PC-3 (cell line): ENCODE measurements at regions not wholly inside any gene's neighbourhood (a gene's known extent, or its start where the extent isn't known, plus 50 kb on each side); places are given as distances from the start of the nearest gene placed in this dataset.

ENCODE experiments used
- ATAC-seq: fragments of 200-7000 bp; cut with Tn5 transposase; 2 replicates; pipeline ENCODE4 v1.9.1; 2020; ENCODE audit warnings: mild to moderate bottlenecking, moderate library complexity
- BruUV-seq: library from RNA; stranded (reverse); fragments of 400-500 nt; replicated peaks from 2 replicates; lab custom pipeline; 2021; lab: Mats Ljungman, UMichigan
- CTCF ChIA-PET: fragments of 300-600 bp; sonication (Branson Sonifier 250); formaldehyde crosslinking; loops from one replicate; lab custom pipeline; 2022; ENCODE audit warnings: antibody characterized with exemption; lab: Charles Lee
- POLR2A ChIA-PET: fragments of 300-600 bp; sonication (Branson Sonifier 250); formaldehyde crosslinking; loops from one replicate; lab custom pipeline; 2022; ENCODE audit warnings: antibody characterized with exemption; ENCODE audit not compliant: unreplicated experiment; lab: Charles Lee
- DNase-seq: peaks from one replicate; pipeline ENCODE4 v3.0.0-alpha.2; 2015
- H2AFZ ChIP-seq: fragments of 300-600 bp; sonication (generic); 2 replicates; pipeline ENCODE4 v1.6.0; 2016; ENCODE audit warnings: antibody characterized with exemption, low read length
- H3F3A ChIP-seq: fragments of 300-600 bp; sonication (generic); one replicate; pipeline ENCODE4 v1.6.0; 2017; ENCODE audit warnings: antibody characterized with exemption, low read length, control low read depth, mild to moderate bottlenecking; ENCODE audit not compliant: unreplicated experiment
- H3K27ac ChIP-seq: fragments of 300-600 bp; sonication (generic); 2 replicates; pipeline ENCODE4 v1.5.1; 2016; ENCODE audit warnings: mild to moderate bottlenecking, low read length
- H3K27me3 ChIP-seq: fragments of 300-600 bp; sonication (generic); 2 replicates; pipeline ENCODE4 v1.6.1; 2016; ENCODE audit warnings: low read length, mixed read lengths
- H3K36me3 ChIP-seq: fragments of 300-600 bp; sonication (generic); 2 replicates; pipeline ENCODE4 v1.6.1; 2016; ENCODE audit warnings: low read depth, mixed run types, low read length, mixed read lengths
- H3K4me1 ChIP-seq: fragments of 300-600 bp; sonication (generic); 2 replicates; pipeline ENCODE4 v1.5.1; 2016; ENCODE audit warnings: low read length; ENCODE audit not compliant: insufficient read depth
- H3K4me2 ChIP-seq: fragments of 300-600 bp; sonication (generic); 2 replicates; pipeline ENCODE4 v1.6.0; 2016; ENCODE audit warnings: low read length
- H3K4me3 ChIP-seq: fragments of 300-600 bp; sonication (generic); 2 replicates; pipeline ENCODE4 v1.5.1; 2016; ENCODE audit warnings: mild to moderate bottlenecking, low read length, mixed read lengths
- H3K79me2 ChIP-seq: fragments of 300-600 bp; sonication (generic); 2 replicates; pipeline ENCODE4 v1.6.1; 2017; ENCODE audit warnings: low read length, mixed read lengths
- H3K9ac ChIP-seq: fragments of 300-600 bp; sonication (generic); 2 replicates; pipeline ENCODE4 v1.6.0; 2016; ENCODE audit warnings: mild to moderate bottlenecking, low read length
- H3K9me2 ChIP-seq: fragments of 300-600 bp; sonication (generic); replicated peaks from 2 replicates; pipeline ENCODE4 v1.6.1; 2016; ENCODE audit warnings: mixed run types, low read length, mixed read lengths
- H3K9me3 ChIP-seq: fragments of 300-600 bp; sonication (generic); 2 replicates; pipeline ENCODE4 v1.6.1; 2016; ENCODE audit warnings: low read length, mixed read lengths
- H4K20me1 ChIP-seq: fragments of 300-600 bp; sonication (generic); 2 replicates; pipeline ENCODE4 v1.6.1; 2016; ENCODE audit warnings: low read length, mixed read lengths
- CTCF ChIP-seq: fragments of 300-600 bp; sonication (generic); conservative IDR thresholded peaks from 2 replicates; pipeline ENCODE4 v1.5.1; 2017; ENCODE audit warnings: antibody characterized with exemption, low read depth, mild to moderate bottlenecking, low read length
- EZH2 ChIP-seq: fragments of 300-600 bp; sonication (generic); IDR thresholded peaks from one replicate; pipeline ENCODE4 v1.6.1; 2017; ENCODE audit warnings: antibody characterized with exemption, mild to moderate bottlenecking, low read length; ENCODE audit not compliant: unreplicated experiment
- EZH2phosphoT487 ChIP-seq: fragments of 300-600 bp; sonication (generic); IDR thresholded peaks from 2 replicates; pipeline ENCODE4 v1.6.1; 2018; ENCODE audit warnings: mild to moderate bottlenecking, antibody characterized with exemption, low read length, borderline replicate concordance
- intact Hi-C: fragments of 100-400 bp; cut with micrococcal nuclease; formaldehyde crosslinking; loops from 2 replicates; pipeline ENCODE4 v1.9.0; 2023

GRCh38 chr17:22462461-22462860 is 770.1 kb downstream of the KCNJ18 start:
- CTCF ChIA-PET = no interaction called here
- H3K9ac ChIP-seq = no peak overlapping the region
- H3K4me3 ChIP-seq = no peak overlapping the region
- H3F3A ChIP-seq = no peaks in the 10 kb centered on the region
- no peaks in the 10 kb centered on the region for H3K36me3 ChIP-seq
- no peak overlapping the region for H3K27ac ChIP-seq
- H3K4me1 ChIP-seq = no peaks in the 10 kb centered on the region
- ATAC-seq (no peak), DNase-seq (no peak)
- peaks cover 3% of the 10 kb centered on the region; the same call in 1 of the 2 replicates for H3K9me3 ChIP-seq
- intact Hi-C loops = no loop called here
- H3K4me2 ChIP-seq = no peak overlapping the region
- POLR2A ChIA-PET = no interaction called here
- H3K79me2 ChIP-seq = no peaks in the 10 kb centered on the region
- no peaks in the 10 kb centered on the region for H3K27me3 ChIP-seq
- no peak overlapping the region for H2AFZ ChIP-seq
- no TSS peak for BruUV-seq
- TF ChIP-seq EZH2 = no peak
- no peak for TF ChIP-seq CTCF
- no peak for TF ChIP-seq EZH2phosphoT487
- no peaks in the 10 kb centered on the region for H4K20me1 ChIP-seq
- H3K9me2 ChIP-seq = no peaks in the 10 kb centered on the region

- Histone ChIP-seq H3K4me3 (no peak overlapping the region), H3K4me1 (no peaks in the 10 kb centered on the region), H2AFZ (no peak overlapping the region), H3F3A (no peaks in the 10 kb centered on the region), H4K20me1 (no peaks in the 10 kb centered on the region), H3K79me2 (no peaks in the 10 kb centered on the region), H3K4me2 (no peak overlapping the region), H3K36me3 (no peaks in the 10 kb centered on the region), H3K9me3 (peaks cover 3% of the 10 kb centered on the region; the same call in 1 of the 2 replicates), H3K27me3 (no peaks in the 10 kb centered on the region), H3K9me2 (no peaks in the 10 kb centered on the region), H3K9ac (no peak overlapping the region), H3K27ac (no peak overlapping the region)
- BruUV-seq = no TSS peak
- POLR2A ChIA-PET = no interaction called here
- intact Hi-C loops = no loop called here
- no peak for DNase-seq
- ATAC-seq = no peak
- CTCF ChIA-PET = no interaction called here
- TF ChIP-seq CTCF (no peak), EZH2phosphoT487 (no peak), EZH2 (no peak)
Observed at GRCh38 chr17:22463110-22463850, 771.0 kb downstream of the KCNJ18 start.

- no peaks in the 10 kb centered on the region for H3K4me1 ChIP-seq
- ChIA-PET POLR2A (no interaction called here), CTCF (no interaction called here)
- no peaks in the 10 kb centered on the region for H4K20me1 ChIP-seq
- TF ChIP-seq EZH2phosphoT487 = no peak
- no peak for TF ChIP-seq CTCF
- no peak for TF ChIP-seq EZH2
- no peak overlapping the region for H3K27ac ChIP-seq
- peaks cover 3% of the 10 kb centered on the region; the same call in 1 of the 2 replicates for H3K9me3 ChIP-seq
- H3K4me3 ChIP-seq = no peak overlapping the region
- no peaks in the 10 kb centered on the region for H3K27me3 ChIP-seq
- no peak overlapping the region for H2AFZ ChIP-seq
- intact Hi-C loops = no loop called here
- no peak overlapping the region for H3K9ac ChIP-seq
- no peak for DNase-seq
- no peak overlapping the region for H3K4me2 ChIP-seq
- H3K36me3 ChIP-seq = no peaks in the 10 kb centered on the region
- ATAC-seq = no peak
- BruUV-seq = no TSS peak
- no peaks in the 10 kb centered on the region for H3F3A ChIP-seq
- no peaks in the 10 kb centered on the region for H3K9me2 ChIP-seq
- no peaks in the 10 kb centered on the region for H3K79me2 ChIP-seq
Observed at GRCh38 chr17:22464041-22464440, 771.7 kb downstream of the KCNJ18 start.
